Spleen (tissue), 7 donors: ENCODE measurements at regions not wholly inside any gene's neighbourhood (a gene's known extent, or its start where the extent isn't known, plus 50 kb on each side); places are given as distances from the start of the nearest gene placed in this dataset.

Source experiments
- CTCF ChIP-seq, 11 experiments: fragments of 200-600 bp in 7 of 11; fragments of 450-650 bp in 4 of 11; sonication (generic) in 4 of 11; IDR thresholded peaks in 8 of 11; conservative IDR thresholded peaks in 3 of 11; 1 replicate in 7 of 11; 2 replicates in 4 of 11; pipeline versions ENCODE4 v1.4.0 to v1.8.0; 2016 to 2021; ENCODE audit warnings: antibody characterized with exemption in 11 of 11, inconsistent platforms in 4 of 11, mild to moderate bottlenecking in 1 of 11
- POLR2A ChIP-seq, 3 donors: fragments of 450-650 bp; IDR thresholded peaks; one replicate each; pipeline ENCODE4 v1.5.1; 2017; ENCODE audit warnings: antibody characterized with exemption in 3 of 3, mild to moderate bottlenecking in 1 of 3
- donor health status: DM: no; HTN: no; CAD: no; lungs with moderate emphysema.
- donor health status: DM: no; HTN: no; CAD: no.
- donor health status: DM: no; HTN: no; CAD: no.

- TF ChIP-seq CTCF (IDR thresholded peaks at IDR 0.05 in 8 of 11, conservative IDR thresholded peaks at IDR 0.05 in 3 of 11) (no peak), POLR2A (IDR thresholded peaks at IDR 0.05) (no peak)
Measured at GRCh38 chr10:55160655-55161283, 359.7 kb upstream of the PCDH15 start.
